HEK293 (cell line): ENCODE measurements at regions not wholly inside any gene's neighbourhood (a gene's known extent, or its start where the extent isn't known, plus 50 kb on each side); places are given as distances from the start of the nearest gene placed in this dataset.

Experiments
- CTCF ChIA-PET: fragments of 350-600 bp; formaldehyde crosslinking; extraction: SDS; loops from one replicate; lab custom pipeline; 2021; ENCODE audit warnings: antibody characterized with exemption; lab: Yijun Ruan, JAX
- POLR2A ChIA-PET: fragments of 300-600 bp; formaldehyde crosslinking; extraction: SDS; loops from one replicate; lab custom pipeline; 2020; ENCODE audit warnings: antibody characterized with exemption, inconsistent platforms; lab: Yijun Ruan, JAX
- H3K27ac ChIP-seq: fragments of 200-500 bp; sonication (Bioruptor generic); 2 replicates; pipeline ENCODE4 v1.5.1; 2014; ENCODE audit warnings: low read depth, low read length, control low read depth, inconsistent platforms; ENCODE audit errors: extremely low read depth
- H3K36me3 ChIP-seq, 2 experiments: fragments of 200-500 bp in 1 of 2; sonication (Bioruptor generic) in 1 of 2; 1 replicate in 1 of 2; 2 replicates in 1 of 2; pipeline ENCODE4 v1.5.1; 2014 to 2017; ENCODE audit warnings: inconsistent platforms in 2 of 2, low read length in 2 of 2; ENCODE audit not compliant: control insufficient read depth in 2 of 2, insufficient read depth in 1 of 2
- H3K4me1 ChIP-seq: fragments of 200-500 bp; sonication (Bioruptor generic); 2 replicates; pipeline ENCODE4 v1.5.1; 2014; ENCODE audit warnings: mild to moderate bottlenecking, low read length, inconsistent platforms; ENCODE audit not compliant: control insufficient read depth, insufficient read depth
- H3K4me3 ChIP-seq: 2 replicates; pipeline ENCODE4 v1.5.1; 2011; ENCODE audit warnings: low read depth, mild to moderate bottlenecking, control low read depth, low read length, moderate library complexity
- H3K9me3 ChIP-seq: fragments of 200-500 bp; sonication (Bioruptor generic); 2 replicates; pipeline ENCODE4 v1.5.1; 2014; ENCODE audit warnings: low read depth, low read length, inconsistent platforms; ENCODE audit not compliant: control insufficient read depth, insufficient read depth
- GLIS1 ChIP-seq: fragments of 450-650 bp; formaldehyde crosslinking; IDR thresholded peaks from 2 replicates; pipeline ENCODE4 v1.5.1; 2016; ENCODE audit warnings: missing biosample characterization, missing genetic modification characterization
- SCRT1 ChIP-seq: fragments of 450-650 bp; formaldehyde crosslinking; IDR thresholded peaks from 2 replicates; pipeline ENCODE4 v1.5.1; 2016; ENCODE audit warnings: missing biosample characterization, missing genetic modification characterization, borderline replicate concordance
- SP3 ChIP-seq: fragments of 450-650 bp; formaldehyde crosslinking; IDR thresholded peaks from 2 replicates; pipeline ENCODE4 v1.5.1; 2016; ENCODE audit warnings: missing biosample characterization, missing genetic modification characterization
- SP7 ChIP-seq: fragments of 450-650 bp; formaldehyde crosslinking; IDR thresholded peaks from 2 replicates; pipeline ENCODE4 v1.5.1; 2016; ENCODE audit warnings: missing biosample characterization, missing genetic modification characterization
- WT1 ChIP-seq: fragments of 450-650 bp; formaldehyde crosslinking; IDR thresholded peaks from 2 replicates; pipeline ENCODE4 v1.5.1; 2016; ENCODE audit warnings: missing biosample characterization, missing genetic modification characterization
- ZNF394 ChIP-seq: fragments of 450-650 bp; formaldehyde crosslinking; IDR thresholded peaks from 2 replicates; pipeline ENCODE4 v1.5.1; 2016; ENCODE audit warnings: missing biosample characterization, missing genetic modification characterization, mild to moderate bottlenecking, moderate library complexity, borderline replicate concordance
- ZNF548 ChIP-seq: fragments of 450-650 bp; formaldehyde crosslinking; IDR thresholded peaks from 2 replicates; pipeline ENCODE4 v1.5.1; 2016; ENCODE audit warnings: missing biosample characterization, missing genetic modification characterization
- ZNF560 ChIP-seq: fragments of 450-650 bp; formaldehyde crosslinking; IDR thresholded peaks from 2 replicates; pipeline ENCODE4 v1.5.1; 2017; ENCODE audit warnings: missing biosample characterization, missing genetic modification characterization, borderline replicate concordance
- ZNF596 ChIP-seq: fragments of 450-650 bp; IDR thresholded peaks from 2 replicates; pipeline ENCODE4 v1.5.0; 2018; ENCODE audit warnings: missing biosample characterization, mild to moderate bottlenecking, missing genetic modification characterization, moderate library complexity
- ZNF670 ChIP-seq: fragments of 450-650 bp; formaldehyde crosslinking; IDR thresholded peaks from 2 replicates; pipeline ENCODE4 v1.5.1; 2016; ENCODE audit warnings: missing biosample characterization, missing genetic modification characterization, low read depth
- ZNF777 ChIP-seq: fragments of 450-650 bp; formaldehyde crosslinking; IDR thresholded peaks from 2 replicates; pipeline ENCODE4 v1.5.1; 2017; ENCODE audit warnings: missing biosample characterization, missing genetic modification characterization, borderline replicate concordance
- TF ChIP-seq, protein P1 (sequence below): fragments of 450-650 bp; formaldehyde crosslinking; IDR thresholded peaks from 2 replicates; pipeline ENCODE4 v1.5.1; 2017; ENCODE audit warnings: missing biosample characterization, mild to moderate bottlenecking, missing genetic modification characterization, moderate library complexity
- TF ChIP-seq, protein P2 (sequence below): fragments of 450-650 bp; formaldehyde crosslinking; conservative IDR thresholded peaks from 2 replicates; pipeline ENCODE4 v1.5.1; 2016; ENCODE audit warnings: low read depth, missing biosample characterization, missing genetic modification characterization
- TF ChIP-seq, protein P3 (sequence below): fragments of 450-650 bp; formaldehyde crosslinking; IDR thresholded peaks from 2 replicates; pipeline ENCODE4 v1.5.1; 2016; ENCODE audit warnings: missing biosample characterization, missing genetic modification characterization

DNA sequence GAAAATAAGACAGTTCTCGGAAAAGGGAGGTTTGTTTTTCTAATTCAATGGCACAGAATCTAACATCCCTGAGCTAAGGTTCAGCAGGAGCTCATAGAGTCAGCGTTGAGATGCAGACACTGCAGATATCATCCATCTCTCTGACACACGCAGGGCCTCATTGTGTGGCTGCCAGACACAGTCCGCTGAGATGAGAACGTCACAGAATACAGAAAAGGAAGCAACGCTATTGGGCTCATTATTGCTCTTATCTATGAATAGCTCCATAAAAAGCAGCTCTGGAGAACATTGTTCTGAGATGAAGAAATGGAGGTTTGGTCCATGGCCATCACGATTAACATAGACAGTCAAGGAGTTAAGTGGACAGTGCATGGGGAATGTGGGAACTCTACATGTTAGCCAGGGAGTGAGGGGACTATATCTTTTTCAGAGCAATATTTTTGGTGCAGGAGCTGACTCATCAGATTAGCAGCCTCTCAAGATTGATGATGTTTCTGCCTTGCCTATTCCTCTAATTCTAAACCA is 771.6 kb upstream of the CXADR start:
- H3K4me1 ChIP-seq, result no peaks in the 10 kb centered on the region
- no peaks in the 10 kb centered on the region for H3K36me3 ChIP-seq
- POLR2A ChIA-PET, result no interaction called here
- no peak overlapping the region for H3K27ac ChIP-seq
- CTCF ChIA-PET, result no interaction called here
- TF ChIP-seq ZNF548, result no peak
- no peaks in the 10 kb centered on the region for H3K9me3 ChIP-seq
- H3K4me3 ChIP-seq, result no peak overlapping the region

DNA sequence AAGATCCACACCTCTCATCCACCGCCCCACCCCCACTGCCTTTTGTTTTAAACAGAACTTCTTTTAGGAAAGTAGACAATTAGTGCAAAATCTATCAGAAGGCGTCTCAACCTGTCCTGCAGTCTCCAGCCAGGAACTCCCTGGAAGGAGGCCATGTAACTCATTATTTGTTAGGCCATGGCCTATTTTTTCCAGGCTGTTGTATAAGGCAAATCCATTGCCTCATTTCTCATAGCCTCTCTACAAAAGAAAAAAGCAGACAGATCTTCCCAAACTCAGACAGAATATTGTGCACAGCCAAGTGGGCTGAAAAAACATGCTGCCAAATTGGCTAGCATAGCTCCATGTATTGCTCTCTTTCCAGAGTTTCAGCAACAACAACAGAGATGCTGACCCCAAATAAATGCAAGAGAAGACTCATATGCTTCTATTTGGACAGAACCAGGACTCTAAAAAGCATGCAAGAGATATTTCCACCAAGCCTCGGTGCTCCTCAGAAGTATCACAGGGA is 770.7 kb upstream of the CXADR start:
- no peaks in the 10 kb centered on the region for H3K9me3 ChIP-seq
- TF ChIP-seq, protein P1, sequence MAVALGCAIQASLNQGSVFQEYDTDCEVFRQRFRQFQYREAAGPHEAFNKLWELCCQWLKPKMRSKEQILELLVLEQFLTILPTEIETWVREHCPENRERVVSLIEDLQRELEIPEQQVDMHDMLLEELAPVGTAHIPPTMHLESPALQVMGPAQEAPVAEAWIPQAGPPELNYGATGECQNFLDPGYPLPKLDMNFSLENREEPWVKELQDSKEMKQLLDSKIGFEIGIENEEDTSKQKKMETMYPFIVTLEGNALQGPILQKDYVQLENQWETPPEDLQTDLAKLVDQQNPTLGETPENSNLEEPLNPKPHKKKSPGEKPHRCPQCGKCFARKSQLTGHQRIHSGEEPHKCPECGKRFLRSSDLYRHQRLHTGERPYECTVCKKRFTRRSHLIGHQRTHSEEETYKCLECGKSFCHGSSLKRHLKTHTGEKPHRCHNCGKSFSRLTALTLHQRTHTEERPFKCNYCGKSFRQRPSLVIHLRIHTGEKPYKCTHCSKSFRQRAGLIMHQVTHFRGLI (tag by site-specific recombination), result no peak
- CTCF ChIA-PET, result no interaction called here
- no peak overlapping the region for H3K27ac ChIP-seq
- no peaks in the 10 kb centered on the region for H3K4me1 ChIP-seq
- POLR2A ChIA-PET, result no interaction called here
- H3K4me3 ChIP-seq, result no peak overlapping the region
- no peaks in the 10 kb centered on the region for H3K36me3 ChIP-seq

DNA sequence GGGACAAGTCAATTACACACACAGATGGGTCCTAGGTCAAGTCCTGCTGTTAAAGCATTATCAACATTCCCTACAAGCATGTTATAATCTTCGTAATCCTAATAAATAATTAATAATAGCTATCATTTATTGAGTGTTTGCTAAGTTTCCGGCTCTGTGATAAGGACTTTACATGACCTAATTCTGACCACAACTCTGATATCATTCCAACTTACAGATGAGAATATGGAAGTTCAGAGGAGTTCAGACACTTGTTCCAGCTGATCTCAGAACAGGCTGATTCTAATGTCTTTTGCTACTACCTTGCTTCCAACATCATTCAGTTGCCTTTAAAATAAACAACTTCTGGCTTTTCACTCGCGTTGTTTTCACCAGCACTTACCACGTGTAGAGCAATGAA is 770.1 kb upstream of the CXADR start:
- H3K27ac ChIP-seq, result no peak overlapping the region
- no peak for TF ChIP-seq SCRT1 (tag by site-specific recombination)
- TF ChIP-seq, protein P2, sequence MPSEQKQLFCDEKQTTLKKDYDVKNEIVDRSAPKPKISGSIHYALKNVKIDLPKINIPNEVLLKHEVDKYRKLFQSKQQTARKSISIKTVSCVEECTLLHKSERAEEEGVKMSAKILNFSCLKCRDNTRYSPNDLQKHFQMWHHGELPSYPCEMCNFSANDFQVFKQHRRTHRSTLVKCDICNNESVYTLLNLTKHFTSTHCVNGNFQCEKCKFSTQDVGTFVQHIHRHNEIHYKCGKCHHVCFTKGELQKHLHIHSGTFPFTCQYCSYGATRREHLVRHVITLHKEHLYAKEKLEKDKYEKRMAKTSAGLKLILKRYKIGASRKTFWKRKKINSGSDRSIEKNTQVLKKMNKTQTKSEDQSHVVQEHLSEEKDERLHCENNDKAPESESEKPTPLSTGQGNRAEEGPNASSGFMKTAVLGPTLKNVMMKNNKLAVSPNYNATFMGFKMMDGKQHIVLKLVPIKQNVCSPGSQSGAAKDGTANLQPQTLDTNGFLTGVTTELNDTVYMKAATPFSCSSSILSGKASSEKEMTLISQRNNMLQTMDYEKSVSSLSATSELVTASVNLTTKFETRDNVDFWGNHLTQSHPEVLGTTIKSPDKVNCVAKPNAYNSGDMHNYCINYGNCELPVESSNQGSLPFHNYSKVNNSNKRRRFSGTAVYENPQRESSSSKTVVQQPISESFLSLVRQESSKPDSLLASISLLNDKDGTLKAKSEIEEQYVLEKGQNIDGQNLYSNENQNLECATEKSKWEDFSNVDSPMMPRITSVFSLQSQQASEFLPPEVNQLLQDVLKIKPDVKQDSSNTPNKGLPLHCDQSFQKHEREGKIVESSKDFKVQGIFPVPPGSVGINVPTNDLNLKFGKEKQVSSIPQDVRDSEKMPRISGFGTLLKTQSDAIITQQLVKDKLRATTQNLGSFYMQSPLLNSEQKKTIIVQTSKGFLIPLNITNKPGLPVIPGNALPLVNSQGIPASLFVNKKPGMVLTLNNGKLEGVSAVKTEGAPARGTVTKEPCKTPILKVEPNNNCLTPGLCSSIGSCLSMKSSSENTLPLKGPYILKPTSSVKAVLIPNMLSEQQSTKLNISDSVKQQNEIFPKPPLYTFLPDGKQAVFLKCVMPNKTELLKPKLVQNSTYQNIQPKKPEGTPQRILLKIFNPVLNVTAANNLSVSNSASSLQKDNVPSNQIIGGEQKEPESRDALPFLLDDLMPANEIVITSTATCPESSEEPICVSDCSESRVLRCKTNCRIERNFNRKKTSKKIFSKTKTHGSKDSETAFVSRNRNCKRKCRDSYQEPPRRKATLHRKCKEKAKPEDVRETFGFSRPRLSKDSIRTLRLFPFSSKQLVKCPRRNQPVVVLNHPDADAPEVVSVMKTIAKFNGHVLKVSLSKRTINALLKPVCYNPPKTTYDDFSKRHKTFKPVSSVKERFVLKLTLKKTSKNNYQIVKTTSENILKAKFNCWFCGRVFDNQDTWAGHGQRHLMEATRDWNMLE (tag by site-specific recombination), result no peak
- no peak for TF ChIP-seq SP3 (tag by site-specific recombination)
- no peak for TF ChIP-seq GLIS1 (tag by site-specific recombination)
- TF ChIP-seq WT1 (tag by site-specific recombination), result no peak
- no peak for TF ChIP-seq SP7
- TF ChIP-seq ZNF777, result no peak
- TF ChIP-seq, protein P3, sequence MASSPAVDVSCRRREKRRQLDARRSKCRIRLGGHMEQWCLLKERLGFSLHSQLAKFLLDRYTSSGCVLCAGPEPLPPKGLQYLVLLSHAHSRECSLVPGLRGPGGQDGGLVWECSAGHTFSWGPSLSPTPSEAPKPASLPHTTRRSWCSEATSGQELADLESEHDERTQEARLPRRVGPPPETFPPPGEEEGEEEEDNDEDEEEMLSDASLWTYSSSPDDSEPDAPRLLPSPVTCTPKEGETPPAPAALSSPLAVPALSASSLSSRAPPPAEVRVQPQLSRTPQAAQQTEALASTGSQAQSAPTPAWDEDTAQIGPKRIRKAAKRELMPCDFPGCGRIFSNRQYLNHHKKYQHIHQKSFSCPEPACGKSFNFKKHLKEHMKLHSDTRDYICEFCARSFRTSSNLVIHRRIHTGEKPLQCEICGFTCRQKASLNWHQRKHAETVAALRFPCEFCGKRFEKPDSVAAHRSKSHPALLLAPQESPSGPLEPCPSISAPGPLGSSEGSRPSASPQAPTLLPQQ (tag by site-specific recombination), result no peak
- TF ChIP-seq ZNF670 (tag by site-specific recombination), result no peak
- TF ChIP-seq ZNF560 (tag by site-specific recombination), result no peak
- TF ChIP-seq ZNF596, result no peak
- no peak for TF ChIP-seq ZNF394
- TF ChIP-seq, all 188 proteins: peak for 0
- Histone ChIP-seq H3K36me3 (no peaks in the 10 kb centered on the region), H3K9me3 (no peaks in the 10 kb centered on the region), H3K4me3 (no peak overlapping the region), H3K4me1 (no peaks in the 10 kb centered on the region)
- POLR2A ChIA-PET, result no interaction called here
- CTCF ChIA-PET, result interaction anchor here (0.5 kb wide), 1 partner anchor 661 kb away, joined by 3 read pairs; no protein-coding TSS in a partner anchor
